ENCODE measurements at regions not wholly inside any gene's neighbourhood (a gene's known extent, or its start where the extent isn't known, plus 50 kb on each side); places are given as distances from the start of the nearest gene placed in this dataset.

DNA sequence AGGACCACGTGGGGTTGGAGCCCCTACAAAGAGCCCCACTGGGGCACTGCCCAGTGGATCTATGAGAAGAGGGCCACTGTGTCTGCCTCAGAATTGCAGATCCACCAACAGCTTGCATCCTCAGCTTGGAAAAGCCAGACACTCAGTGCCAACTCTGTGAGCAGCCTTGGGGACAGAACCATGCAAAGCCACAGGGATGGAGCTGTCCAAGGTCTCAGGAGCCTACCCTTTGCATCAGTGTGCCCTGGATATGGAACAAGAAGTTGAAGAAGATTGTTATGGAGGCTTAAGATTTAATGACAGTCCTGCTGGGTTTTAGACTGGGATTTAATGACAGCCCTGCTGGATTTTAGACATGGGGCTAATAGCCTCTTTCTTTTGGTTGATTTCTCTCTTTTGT is 1670.9 kb downstream of the PLA2G4A start:
- Mint-ChIP-seq H3K4me3 (ENCODE audit: low read depth) (no peak overlapping the region), H3K4me1 (ENCODE audit: low read depth) (no peaks in the 10 kb centered on the region), H3K36me3 (ENCODE audit: insufficient read depth) (no peaks in the 10 kb centered on the region), H3K27ac (no peak overlapping the region), H3K9me3 (ENCODE audit: low read depth) (no peaks in the 10 kb centered on the region), H3K27me3 (no peaks in the 10 kb centered on the region)
- TF ChIP-seq, protein P1, sequence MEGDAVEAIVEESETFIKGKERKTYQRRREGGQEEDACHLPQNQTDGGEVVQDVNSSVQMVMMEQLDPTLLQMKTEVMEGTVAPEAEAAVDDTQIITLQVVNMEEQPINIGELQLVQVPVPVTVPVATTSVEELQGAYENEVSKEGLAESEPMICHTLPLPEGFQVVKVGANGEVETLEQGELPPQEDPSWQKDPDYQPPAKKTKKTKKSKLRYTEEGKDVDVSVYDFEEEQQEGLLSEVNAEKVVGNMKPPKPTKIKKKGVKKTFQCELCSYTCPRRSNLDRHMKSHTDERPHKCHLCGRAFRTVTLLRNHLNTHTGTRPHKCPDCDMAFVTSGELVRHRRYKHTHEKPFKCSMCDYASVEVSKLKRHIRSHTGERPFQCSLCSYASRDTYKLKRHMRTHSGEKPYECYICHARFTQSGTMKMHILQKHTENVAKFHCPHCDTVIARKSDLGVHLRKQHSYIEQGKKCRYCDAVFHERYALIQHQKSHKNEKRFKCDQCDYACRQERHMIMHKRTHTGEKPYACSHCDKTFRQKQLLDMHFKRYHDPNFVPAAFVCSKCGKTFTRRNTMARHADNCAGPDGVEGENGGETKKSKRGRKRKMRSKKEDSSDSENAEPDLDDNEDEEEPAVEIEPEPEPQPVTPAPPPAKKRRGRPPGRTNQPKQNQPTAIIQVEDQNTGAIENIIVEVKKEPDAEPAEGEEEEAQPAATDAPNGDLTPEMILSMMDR (IDR thresholded peaks at IDR 0.05; ENCODE audit: unreplicated experiment), result no peak
- DNase-seq (ENCODE audit: low spot score, unreplicated experiment), result no peak

GRCh38 chr1:188514917-188515316 is 1686.2 kb downstream of the PLA2G4A start:
- H3K27me3 Mint-ChIP-seq, result no peaks in the 10 kb centered on the region
- TF ChIP-seq, protein P1 (IDR thresholded peaks at IDR 0.05; ENCODE audit: unreplicated experiment), result no peak
- H3K36me3 Mint-ChIP-seq (ENCODE audit: insufficient read depth), result no peaks in the 10 kb centered on the region
- H3K9me3 Mint-ChIP-seq (ENCODE audit: low read depth), result no peaks in the 10 kb centered on the region
- H3K27ac Mint-ChIP-seq, result no peak overlapping the region
- DNase-seq (ENCODE audit: low spot score, unreplicated experiment), result no peak
- H3K4me1 Mint-ChIP-seq (ENCODE audit: low read depth), result no peaks in the 10 kb centered on the region
- no peak overlapping the region for H3K4me3 Mint-ChIP-seq (ENCODE audit: low read depth)

- Mint-ChIP-seq H3K4me3 (ENCODE audit: low read depth) (no peak overlapping the region), H3K9me3 (ENCODE audit: low read depth) (no peaks in the 10 kb centered on the region), H3K27ac (no peak overlapping the region), H3K4me1 (ENCODE audit: low read depth) (no peaks in the 10 kb centered on the region), H3K36me3 (ENCODE audit: insufficient read depth) (no peaks in the 10 kb centered on the region), H3K27me3 (no peaks in the 10 kb centered on the region)
- DNase-seq (ENCODE audit: low spot score, unreplicated experiment), result no peak
- TF ChIP-seq, protein P1 (IDR thresholded peaks at IDR 0.05; ENCODE audit: unreplicated experiment), result no peak
Observed at GRCh38 chr1:188517139-188517538, 1688.4 kb downstream of the PLA2G4A start.

GRCh38 chr1:188551176-188551575 is 1722.4 kb downstream of the PLA2G4A start:
- TF ChIP-seq, protein P1 (IDR thresholded peaks at IDR 0.05; ENCODE audit: unreplicated experiment), result no peak
- Mint-ChIP-seq H3K27ac (no peak overlapping the region), H3K27me3 (no peaks in the 10 kb centered on the region), H3K4me3 (ENCODE audit: low read depth) (no peak overlapping the region), H3K4me1 (ENCODE audit: low read depth) (peaks cover 2% of the 10 kb centered on the region), H3K36me3 (ENCODE audit: insufficient read depth) (no peaks in the 10 kb centered on the region), H3K9me3 (ENCODE audit: low read depth) (no peaks in the 10 kb centered on the region)
- no peak for DNase-seq (ENCODE audit: low spot score, unreplicated experiment)

DNA sequence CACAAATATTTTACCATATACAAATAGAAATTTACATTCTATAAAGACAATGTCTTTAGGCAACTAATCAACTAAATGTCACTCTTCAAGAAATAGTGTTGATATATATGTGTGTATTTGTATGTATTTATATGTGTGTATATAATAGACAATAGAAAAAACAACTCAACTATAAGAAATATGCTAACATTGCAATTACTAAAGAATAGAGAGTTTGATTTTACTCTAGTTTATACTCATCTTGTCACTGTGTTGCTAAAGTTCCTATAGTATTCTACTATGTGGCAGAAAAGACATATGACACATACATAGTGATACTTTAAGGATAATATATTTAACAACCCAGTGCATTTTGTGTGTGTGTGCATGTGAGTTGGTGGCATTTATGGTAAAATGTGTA is 1728.3 kb downstream of the PLA2G4A start:
- no peaks in the 10 kb centered on the region for H3K9me3 Mint-ChIP-seq (ENCODE audit: low read depth)
- TF ChIP-seq, protein P1 (IDR thresholded peaks at IDR 0.05; ENCODE audit: unreplicated experiment), result no peak
- H3K27me3 Mint-ChIP-seq, result no peaks in the 10 kb centered on the region
- H3K4me3 Mint-ChIP-seq (ENCODE audit: low read depth), result no peak overlapping the region
- H3K4me1 Mint-ChIP-seq (ENCODE audit: low read depth), result no peaks in the 10 kb centered on the region
- no peak overlapping the region for H3K27ac Mint-ChIP-seq
- DNase-seq (ENCODE audit: low spot score, unreplicated experiment), result no peak
- H3K36me3 Mint-ChIP-seq (ENCODE audit: insufficient read depth), result no peaks in the 10 kb centered on the region

All from progenitor cell of endocrine pancreas (in vitro differentiated cells).